ENCODE measurements at regions not wholly inside any gene's neighbourhood (a gene's known extent, or its start where the extent isn't known, plus 50 kb on each side); places are given as distances from the start of the nearest gene placed in this dataset.

- no peak for DNase-seq
Observed at GRCh38 chr20:11813106-11813890, 104.4 kb upstream of the BTBD3 start.

GRCh38 chr20:11814267-11814666, 103.4 kb upstream of the BTBD3 start:
- DNase-seq, result no peak

GRCh38 chr20:11820838-11821237, 96.9 kb upstream of the BTBD3 start:
- no peak for DNase-seq

GRCh38 chr20:11822540-11822794, 95.2 kb upstream of the BTBD3 start:
- DNase-seq, result no peak

- DNase-seq, result no peak
Observed at GRCh38 chr20:11826334-11826733, 91.4 kb upstream of the BTBD3 start.

GRCh38 chr20:11832397-11832796, 85.3 kb upstream of the BTBD3 start:
- DNase-seq, result no peak

- DNase-seq, result no peak
Observed at GRCh38 chr20:11832851-11833250, 84.8 kb upstream of the BTBD3 start.

GRCh38 chr20:11833825-11834224, 83.9 kb upstream of the BTBD3 start:
- no peak for DNase-seq

- no peak for DNase-seq
Observed at GRCh38 chr20:11838076-11838636, 79.5 kb upstream of the BTBD3 start.

GRCh38 chr20:11841972-11842461, 75.7 kb upstream of the BTBD3 start:
- DNase-seq, result no peak

GRCh38 chr20:11843289-11843688, 74.4 kb upstream of the BTBD3 start:
- DNase-seq, result no peak

GRCh38 chr20:11844691-11845090, 73.0 kb upstream of the BTBD3 start:
- peak in 1 of 2 experiments; percentile 44 for DNase-seq

- DNase-seq, result no peak
Observed at GRCh38 chr20:11845340-11845739, 72.4 kb upstream of the BTBD3 start.

GRCh38 chr20:11846131-11846530, 71.6 kb upstream of the BTBD3 start:
- DNase-seq, result no peak

GRCh38 chr20:11847827-11848226, 69.9 kb upstream of the BTBD3 start:
- DNase-seq, result peak in 1 of 2 experiments; percentile 61

GRCh38 chr20:11849270-11849915, 68.3 kb upstream of the BTBD3 start:
- no peak for DNase-seq

GRCh38 chr20:11849976-11850670, 67.6 kb upstream of the BTBD3 start:
- DNase-seq, result peak in 1 of 2 experiments; percentile 53

- no peak for DNase-seq
Observed at GRCh38 chr20:11850901-11851300, 66.8 kb upstream of the BTBD3 start.

GRCh38 chr20:11851646-11852045, 66.0 kb upstream of the BTBD3 start:
- no peak for DNase-seq

- DNase-seq, result no peak
Observed at GRCh38 chr20:11852189-11852588, 65.5 kb upstream of the BTBD3 start.

GRCh38 chr20:11852811-11853210, 64.9 kb upstream of the BTBD3 start:
- DNase-seq, result no peak

GRCh38 chr20:11853359-11853758, 64.3 kb upstream of the BTBD3 start:
- no peak for DNase-seq

GRCh38 chr20:11861479-11861878, 56.2 kb upstream of the BTBD3 start:
- DNase-seq, result no peak
